Activated naive CD4-positive, alpha-beta T cell (primary cell): ENCODE measurements at regions not wholly inside any gene's neighbourhood (a gene's known extent, or its start where the extent isn't known, plus 50 kb on each side); places are given as distances from the start of the nearest gene placed in this dataset.
"Not testable (repeated sequence)": the region's sequence is repeated elsewhere in the genome, so short reads cannot be mapped to it uniquely, and the experiment has no call there.

Source experiments
- DNase-seq, 4 experiments: peaks; one replicate each; lab custom pipeline; 2025; lab: John Stamatoyannopoulos, UW

GRCh38 chr6:155670655-155671054, 215.0 kb upstream of the NOX3 start:
- no peak for DNase-seq

GRCh38 chr6:155660251-155660977, 204.8 kb upstream of the NOX3 start:
- no peak for DNase-seq

DNA sequence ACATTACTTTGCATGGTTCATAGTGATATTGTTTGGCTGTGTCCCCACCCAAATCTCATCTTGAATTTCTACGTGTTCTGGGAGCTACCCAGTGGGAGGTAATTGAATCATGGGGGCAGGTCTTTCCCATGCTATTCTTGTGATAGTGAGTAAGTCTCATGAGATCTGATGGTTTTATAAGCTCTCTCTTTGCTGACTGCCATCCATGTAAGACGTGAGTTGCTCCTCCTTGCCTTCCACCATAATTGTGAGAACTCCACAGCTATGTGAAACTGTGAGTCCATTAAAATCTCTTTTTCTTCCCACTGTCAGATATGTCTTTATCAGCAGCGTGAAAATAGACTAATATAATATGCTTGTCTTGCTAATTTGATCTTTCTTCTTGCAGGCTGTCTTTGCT, 200.4 kb upstream of the NOX3 start:
- DNase-seq = no peak

DNA sequence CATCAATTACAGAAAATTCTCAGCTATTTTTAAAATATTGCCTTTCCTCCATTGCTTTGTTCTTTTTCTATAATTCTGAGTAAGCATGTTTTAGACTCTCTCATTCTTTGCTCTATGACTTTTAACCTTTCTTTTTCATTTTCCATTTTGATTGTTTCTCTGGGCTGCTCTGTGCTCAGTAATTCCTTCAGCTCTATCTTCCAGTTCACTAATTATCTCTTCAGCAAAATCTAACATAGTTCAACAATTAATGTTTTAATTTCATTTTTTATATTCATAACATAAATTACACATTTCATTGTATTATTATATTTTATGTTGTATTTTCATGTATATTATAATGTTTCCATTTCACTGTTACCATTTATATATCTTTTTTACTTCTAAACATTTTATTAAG, 198.8 kb upstream of the NOX3 start:
- no peak for DNase-seq

DNA sequence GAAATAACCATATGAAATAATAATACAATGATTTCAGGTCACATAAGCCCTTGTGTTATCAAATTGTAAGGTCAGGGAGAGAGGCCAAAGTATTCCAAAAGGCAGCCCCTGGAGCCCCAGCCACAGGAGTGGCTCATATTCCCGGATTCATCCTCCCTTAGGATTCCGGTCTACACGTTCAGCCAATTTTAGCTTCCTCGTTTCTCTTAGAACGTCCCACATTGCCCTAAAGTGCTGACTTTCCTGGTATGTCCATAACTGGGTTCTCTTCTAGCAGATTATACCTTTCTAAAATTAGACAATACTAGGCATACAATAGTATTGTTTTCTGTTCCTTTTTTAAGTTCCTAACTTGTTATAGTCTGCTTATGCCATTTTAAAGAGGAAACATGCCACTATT, 192.7 kb upstream of the NOX3 start:
- DNase-seq = no peak

- no peak for DNase-seq
These were observed 191.7 kb upstream of the NOX3 start for GRCh38 chr6:155647354-155647753.

- no peak for DNase-seq
These were observed 190.8 kb upstream of the NOX3 start for GRCh38 chr6:155646443-155646842.

DNA sequence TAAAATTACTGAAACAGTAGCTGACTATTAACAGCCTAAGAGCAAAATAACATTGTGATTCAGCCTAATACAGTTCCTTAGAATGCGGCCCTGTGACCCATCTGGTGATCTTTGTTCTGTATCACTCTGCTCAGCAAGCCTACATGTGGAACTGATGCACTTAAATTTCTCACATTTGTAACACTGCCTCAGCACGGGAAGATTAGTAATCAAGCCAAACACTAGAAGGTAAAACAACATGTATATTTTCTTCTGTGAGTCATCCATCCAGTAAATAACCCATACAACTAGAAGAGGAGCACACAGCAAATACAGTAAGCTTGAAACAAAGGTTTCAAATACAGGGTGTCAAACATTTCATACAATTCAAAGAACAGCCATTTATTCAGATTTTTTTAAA, 189.7 kb upstream of the NOX3 start:
- DNase-seq = no peak

- DNase-seq = no peak
These were observed 186.0 kb upstream of the NOX3 start for GRCh38 chr6:155641603-155642002.

GRCh38 chr6:155638200-155638599, 182.6 kb upstream of the NOX3 start:
- DNase-seq = no peak

DNA sequence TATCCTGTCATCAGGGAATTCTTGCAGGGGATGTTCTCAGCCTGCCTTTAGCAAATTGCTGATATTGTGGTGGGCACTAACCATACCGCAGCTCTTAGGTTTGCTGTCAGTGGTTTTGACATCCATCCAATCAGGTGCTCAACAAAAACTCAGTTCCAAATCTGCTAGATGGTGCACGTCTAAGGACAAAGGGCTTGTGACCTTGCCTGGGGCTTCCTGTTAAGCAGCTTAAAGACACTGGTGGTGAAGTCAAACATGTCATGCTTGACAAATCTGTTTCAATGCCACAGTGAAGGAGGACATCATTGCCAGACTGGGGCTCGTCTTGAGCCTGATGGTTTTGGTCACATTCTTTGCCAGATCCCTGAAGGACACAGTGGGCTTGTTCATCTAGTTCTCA, 179.8 kb upstream of the NOX3 start:
- DNase-seq = no peak

DNA sequence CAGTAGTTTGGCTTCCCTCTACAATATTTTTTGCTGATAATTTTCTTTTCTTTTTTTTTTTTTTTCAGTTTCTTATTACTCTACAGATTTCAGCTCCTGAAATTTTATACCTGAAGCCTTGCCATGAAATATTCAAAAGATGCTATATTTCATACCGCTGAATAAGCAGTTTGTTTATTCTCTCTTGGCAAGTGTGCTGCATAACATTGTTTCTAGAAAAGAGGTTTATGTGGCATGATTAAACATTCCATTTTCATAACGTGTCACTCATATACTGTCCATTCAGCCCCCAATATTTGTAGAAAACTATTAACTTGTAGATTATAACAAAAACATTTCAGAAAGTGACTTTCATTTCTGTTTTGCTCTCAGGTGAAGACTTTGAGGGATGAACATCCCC, 174.4 kb upstream of the NOX3 start:
- no peak for DNase-seq

GRCh38 chr6:155629652-155630051, 174.0 kb upstream of the NOX3 start:
- no peak for DNase-seq

DNA sequence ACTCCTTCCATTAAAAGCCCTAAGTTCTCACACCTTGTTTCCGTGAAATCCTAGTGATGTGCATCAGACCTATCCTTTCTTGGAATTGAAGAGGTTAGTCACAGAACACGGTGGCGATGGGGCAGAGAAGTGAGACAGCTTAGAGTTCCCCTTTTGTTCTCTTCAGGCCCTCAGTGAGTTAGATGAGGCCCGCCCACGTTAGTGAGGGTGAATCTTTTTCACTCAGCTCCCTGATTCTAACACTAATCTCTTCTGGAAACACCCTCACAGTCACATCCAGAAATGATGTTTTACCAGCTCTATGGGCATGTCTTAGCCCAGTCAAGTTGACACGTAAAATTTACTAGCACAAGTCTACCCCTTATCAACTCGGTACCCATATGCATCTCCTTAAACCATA, 172.7 kb upstream of the NOX3 start:
- no peak for DNase-seq

DNA sequence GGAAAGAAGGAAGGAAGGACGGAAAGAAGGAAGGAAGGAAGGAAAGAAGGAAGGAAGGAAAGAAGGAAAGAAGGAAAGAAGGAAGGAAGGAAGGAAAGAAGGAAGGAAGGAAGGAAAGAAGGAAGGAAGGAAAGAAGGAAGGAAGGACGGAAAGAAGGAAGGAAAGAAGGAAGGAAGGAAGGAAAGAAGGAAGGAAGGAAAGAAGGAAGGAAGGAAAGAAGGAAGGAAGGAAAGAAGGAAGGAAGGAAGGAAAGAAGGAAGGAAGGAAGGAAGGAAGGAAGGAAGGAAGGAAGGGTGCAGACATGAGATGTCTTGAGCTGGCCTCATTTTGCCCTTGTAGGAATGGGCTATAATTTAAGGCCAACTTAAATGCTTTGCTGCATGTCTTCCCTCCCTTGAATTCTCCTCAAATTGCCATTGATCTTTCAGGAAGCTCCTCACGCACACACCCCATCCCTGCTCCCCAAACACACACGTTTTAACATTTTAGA, 172.1 kb upstream of the NOX3 start:
- DNase-seq = not testable (repeated sequence)

GRCh38 chr6:155623450-155624178, 168.0 kb upstream of the NOX3 start:
- no peak for DNase-seq

DNA sequence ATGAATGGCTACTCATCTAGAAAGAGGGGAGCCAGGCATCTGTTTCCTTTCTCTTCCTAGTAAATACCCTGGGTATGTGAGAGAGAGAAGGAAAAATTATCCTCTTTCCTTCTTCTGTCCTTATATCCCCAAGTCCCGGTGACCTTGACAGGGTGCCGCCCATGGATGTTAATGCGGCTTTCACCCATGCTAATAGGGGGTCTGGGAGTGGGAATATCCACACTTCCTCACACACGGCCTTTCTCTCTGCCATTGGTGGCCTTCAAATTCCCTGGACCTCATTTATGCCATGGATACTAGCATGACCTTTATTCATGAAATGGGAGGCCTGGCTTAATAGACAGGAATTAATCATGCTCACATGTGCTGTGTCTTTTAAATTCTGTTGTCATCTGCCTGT, 159.0 kb upstream of the NOX3 start:
- DNase-seq = no peak

DNA sequence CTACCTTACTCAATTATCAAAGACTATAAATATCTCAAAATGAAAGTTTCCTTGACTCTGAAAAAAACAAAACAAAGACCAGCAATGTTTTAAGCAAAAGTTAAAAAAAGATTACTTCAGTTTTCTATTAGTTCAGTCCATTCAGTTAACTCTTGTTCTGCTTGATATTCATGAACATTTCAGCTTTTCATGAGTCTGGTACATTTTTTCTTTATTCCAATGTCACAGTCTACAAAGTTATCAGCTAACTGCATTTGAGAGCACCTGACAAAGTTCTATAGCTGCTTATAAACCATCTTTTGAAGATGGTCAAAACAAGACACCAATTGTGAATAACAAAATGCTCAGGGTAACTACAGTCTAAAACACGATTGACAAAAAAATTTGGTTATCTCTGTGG, 156.1 kb upstream of the NOX3 start:
- no peak for DNase-seq

GRCh38 chr6:155604991-155605390, 149.4 kb upstream of the NOX3 start:
- no peak for DNase-seq

DNA sequence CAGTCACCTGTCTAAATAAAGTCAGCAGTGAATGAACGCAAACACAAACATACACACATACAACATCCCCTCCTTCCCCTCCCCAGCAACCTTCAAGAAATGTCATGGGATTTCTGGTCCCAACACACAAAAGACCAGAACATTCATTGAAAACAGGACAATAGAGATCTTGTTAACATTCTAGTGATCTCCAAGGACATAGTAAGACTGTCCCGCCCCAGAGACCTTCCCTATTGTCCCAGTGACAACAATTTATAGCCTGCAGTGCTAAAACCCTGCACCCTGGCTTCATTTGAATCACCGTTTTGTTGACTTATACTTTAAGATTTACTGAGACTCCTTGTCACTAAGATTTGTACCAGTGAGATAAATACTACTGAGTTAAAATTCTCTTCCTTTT, 143.9 kb upstream of the NOX3 start:
- DNase-seq = no peak

GRCh38 chr6:155599160-155599559, 143.5 kb upstream of the NOX3 start:
- no peak for DNase-seq

DNA sequence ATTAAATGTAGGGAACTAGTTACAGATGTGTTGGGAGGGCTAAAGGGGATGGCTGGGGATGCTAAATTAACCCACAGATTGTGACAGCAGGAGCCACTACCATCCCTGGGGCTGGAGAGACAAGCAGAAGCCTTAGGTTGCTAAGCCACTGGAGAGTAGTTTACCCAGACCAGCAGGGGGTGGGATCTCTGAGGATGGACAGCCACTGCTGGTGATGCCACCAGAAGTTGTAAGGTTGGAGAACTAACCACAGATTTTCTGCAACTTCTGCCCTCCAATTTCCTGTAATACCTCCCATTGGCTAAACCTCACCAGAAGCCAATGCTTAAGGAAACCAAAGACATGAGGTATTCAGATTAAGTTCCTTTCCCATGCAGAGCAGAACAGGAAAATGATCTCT, 139.6 kb upstream of the NOX3 start:
- DNase-seq = no peak

DNA sequence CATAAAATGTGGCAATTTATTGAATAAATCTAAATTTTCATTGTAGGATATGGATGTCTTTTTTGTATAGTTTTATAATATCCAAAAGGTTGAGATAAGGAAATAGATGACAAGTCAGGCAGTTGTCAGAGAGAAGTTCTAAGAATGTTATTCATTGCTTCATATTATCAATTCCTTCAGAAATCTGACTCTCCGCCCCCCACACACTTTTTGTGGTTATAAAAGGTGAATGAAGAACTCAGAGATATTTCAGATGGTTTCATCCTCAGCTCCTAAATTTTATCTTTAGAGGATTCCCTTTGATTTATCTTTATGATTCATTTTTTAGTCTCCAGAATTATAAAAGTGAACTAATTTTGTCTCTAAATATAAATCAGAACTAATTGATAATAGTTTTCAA, 136.1 kb upstream of the NOX3 start:
- no peak for DNase-seq

DNA sequence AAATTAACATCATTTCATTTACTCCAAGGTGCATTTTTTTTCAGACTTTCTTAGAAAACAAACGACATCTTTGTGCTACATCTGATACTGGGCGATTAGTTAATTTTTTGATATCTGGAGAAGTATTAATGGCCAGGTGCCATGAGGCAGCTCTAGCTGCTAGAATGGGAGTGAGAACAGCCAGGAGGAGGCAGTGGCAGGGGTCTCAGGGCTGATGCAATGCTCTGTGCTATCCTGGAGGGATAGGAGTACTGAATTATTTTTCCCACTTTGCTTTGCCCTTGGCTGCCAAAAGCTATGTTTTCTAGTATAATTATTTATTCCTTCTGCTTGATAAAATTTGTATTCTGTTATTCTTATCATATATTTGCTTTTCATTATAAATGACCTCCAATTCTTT, 133.6 kb upstream of the NOX3 start:
- no peak for DNase-seq
